GM21390 (cell line): ENCODE measurements at regions not wholly inside any gene's neighbourhood (a gene's known extent, or its start where the extent isn't known, plus 50 kb on each side); places are given as distances from the start of the nearest gene placed in this dataset.

Source experiments
- ATAC-seq: cut with Tn5 transposase; IDR thresholded peaks from one replicate; pipeline ENCODE4 v1.9.1; 2021; ENCODE audit not compliant: unreplicated experiment

DNA sequence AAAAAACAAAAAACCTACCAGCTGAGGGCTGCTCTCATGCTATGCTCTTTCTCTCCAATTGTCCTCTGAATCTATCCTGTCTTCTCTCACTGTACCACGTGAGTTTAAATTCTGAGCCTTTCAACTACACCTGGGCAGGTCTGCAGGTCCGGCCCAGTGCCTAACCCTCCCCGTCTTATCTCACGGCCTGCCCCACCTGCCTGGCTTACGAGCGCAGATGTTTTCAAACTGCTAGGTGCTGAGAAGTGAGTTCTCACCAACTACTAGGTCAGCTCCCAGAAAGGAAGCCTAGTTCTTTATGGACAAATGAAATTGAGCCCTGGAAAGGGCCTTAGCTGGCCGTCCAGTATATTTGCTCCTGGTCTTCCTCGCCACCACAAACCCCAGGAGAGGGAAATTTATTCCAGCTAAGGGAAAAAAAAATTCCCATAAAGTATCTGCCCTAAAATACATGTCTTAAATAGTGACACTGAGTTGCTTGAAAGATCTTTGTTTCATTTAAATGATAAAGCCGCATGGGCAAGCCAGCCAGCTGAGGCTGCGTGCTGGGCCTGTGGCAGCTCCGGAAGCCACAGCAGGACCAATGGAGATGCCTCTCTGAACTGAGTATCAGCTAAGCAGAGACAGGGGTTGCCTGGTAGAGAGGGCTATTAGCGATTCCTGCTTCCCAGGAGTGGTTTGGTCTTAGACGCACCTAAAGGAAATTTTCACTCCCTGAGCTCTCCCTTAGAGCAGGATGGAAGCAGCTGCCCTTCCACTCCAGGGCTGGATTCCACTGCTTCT is 92.5 kb upstream of the NCK2 start:
- ATAC-seq: no peak

GRCh38 chr2:105649534-105649933 is 95.2 kb upstream of the NCK2 start:
- ATAC-seq: no peak

- ATAC-seq: no peak
Observed at GRCh38 chr2:105647731-105648130, 97.0 kb upstream of the NCK2 start.

- no peak for ATAC-seq
Observed at GRCh38 chr2:105646774-105647076, 98.0 kb upstream of the NCK2 start.

- no peak for ATAC-seq
Observed at GRCh38 chr2:105645938-105646773, 98.6 kb upstream of the NCK2 start.

- ATAC-seq: no peak
Observed at GRCh38 chr2:105645031-105645937, 99.4 kb upstream of the NCK2 start.

- no peak for ATAC-seq
Observed at GRCh38 chr2:105644174-105644980, 100.3 kb upstream of the NCK2 start.

GRCh38 chr2:105643405-105644173 is 101.1 kb upstream of the NCK2 start:
- no peak for ATAC-seq

DNA sequence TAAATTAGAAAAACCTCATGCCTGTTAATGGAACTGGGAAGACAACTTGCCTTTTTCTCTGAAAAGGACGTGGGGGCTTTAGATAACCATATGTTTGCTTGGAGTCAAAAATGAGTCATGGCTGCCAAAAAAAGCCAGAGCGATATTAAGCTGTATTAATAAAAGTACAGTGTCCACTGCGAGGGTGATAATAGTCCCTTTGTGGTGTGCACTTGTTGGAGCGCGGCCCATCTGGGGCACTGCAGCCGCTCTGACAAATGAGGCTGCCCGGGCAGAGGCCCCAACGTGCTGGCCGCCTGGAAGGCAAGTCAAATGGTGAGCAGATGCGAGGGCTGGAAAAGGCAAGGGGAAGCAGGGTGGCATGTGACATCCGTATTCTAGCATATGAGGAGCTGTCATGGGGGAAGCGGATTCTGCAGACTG is 103.3 kb upstream of the NCK2 start:
- ATAC-seq: no peak

GRCh38 chr2:105640246-105640645 is 104.5 kb upstream of the NCK2 start:
- no peak for ATAC-seq

DNA sequence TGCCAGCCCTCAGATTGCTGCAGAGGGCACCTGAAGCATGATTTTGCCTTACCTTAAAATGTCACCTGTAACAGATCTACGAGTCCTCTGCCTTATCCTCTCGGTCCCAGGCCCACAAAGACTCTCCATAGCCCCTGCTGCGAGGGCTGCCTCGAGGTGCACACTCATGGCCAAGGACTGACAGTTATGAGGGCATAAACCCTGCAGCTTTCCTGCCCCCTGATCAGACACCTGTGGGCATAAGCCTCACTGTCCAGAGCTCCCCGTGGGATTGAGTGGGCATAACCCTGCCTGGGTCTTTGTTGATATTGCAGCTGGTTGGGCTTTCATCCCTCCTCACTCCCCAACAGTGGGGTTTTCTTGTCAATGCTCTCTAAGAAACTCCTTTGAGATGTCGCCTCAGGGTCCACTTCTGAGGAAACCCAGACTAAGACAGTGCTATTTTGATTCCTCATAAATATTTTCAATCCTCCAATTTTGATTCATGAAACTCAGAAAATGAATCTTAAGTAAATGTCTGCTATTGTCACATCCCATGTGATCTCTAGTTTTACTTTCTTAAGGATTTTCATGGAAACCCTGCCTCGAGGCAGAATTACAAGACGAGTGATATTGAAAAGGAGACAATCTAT is 108.5 kb upstream of the NCK2 start:
- ATAC-seq: no peak

DNA sequence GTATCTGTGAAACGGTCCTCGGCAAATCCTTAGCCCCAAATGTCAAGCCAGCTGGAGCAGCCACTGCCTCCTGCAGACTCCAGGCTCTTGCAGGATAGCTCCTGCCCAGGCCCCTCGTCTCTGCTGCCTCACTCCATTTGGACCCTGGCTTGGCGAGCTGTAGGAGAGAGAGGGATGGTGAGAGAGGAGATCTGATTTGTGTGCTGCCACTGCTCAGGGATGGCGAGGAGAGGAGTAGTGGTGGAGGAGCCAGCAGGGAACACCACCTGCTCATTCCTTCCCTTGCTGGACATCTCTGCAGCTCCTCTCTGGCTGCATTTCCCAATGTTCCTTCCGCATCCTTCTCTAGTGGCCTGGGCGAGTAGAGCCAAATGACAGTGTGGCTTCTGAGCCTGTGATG is 109.1 kb upstream of the NCK2 start:
- ATAC-seq: no peak

DNA sequence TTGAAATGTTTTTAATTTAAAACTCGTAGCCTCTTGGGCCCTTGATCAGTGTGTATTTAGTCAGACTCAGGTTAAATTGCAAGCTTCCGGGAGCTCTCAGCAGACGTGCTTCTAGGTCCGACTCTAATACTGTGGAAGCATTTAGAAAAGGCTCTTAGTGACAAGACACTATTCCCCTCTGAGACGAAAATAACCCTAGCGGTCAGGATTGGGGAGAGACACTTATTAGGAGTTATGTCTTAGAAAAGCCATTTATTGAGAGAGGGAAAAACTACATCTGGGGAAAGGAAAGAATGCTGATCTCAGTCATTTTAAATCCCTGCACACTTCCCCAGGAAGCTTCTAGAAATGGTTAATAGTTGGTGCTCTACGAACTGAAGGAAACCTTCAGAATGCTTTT is 110.5 kb upstream of the NCK2 start:
- ATAC-seq: no peak

GRCh38 chr2:105631922-105632321 is 112.8 kb upstream of the NCK2 start:
- no peak for ATAC-seq

DNA sequence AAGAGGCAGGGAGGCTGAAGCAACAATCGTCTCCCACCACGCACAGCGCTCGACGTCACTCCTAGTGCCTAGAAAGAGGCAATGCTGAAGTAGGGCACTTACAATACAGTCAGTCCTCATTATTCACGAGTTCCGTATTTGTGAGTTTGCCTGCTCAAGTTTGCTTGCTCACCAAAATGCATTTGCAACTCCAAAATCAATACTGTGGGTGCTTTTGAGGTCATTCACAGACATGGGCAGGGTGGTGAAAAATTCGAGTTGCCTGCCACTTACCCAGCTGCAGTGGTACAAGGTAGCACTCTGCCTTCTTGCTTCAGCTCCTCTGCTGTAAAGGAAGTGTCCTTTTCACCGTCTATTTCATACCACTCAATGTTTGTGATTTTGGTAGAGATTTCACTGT is 113.7 kb upstream of the NCK2 start:
- no peak for ATAC-seq

DNA sequence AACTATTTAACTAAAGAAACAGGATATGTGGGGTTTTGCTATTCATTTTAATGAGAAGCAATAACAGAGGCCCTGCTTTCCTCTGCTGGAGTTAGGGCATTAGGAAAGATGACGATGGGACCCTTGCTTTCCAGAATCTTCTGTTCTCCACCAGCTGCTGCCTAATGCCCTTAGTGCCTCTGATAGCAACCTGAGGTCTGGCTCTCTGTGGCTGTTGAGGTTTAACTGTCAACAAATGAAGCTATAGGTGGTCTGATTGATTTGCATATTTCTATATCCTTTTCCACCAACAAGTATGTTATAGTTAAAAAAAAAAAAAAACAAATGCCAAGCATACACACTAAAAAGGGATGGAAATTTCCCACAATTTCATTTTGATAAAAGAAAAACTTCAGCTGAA is 115.1 kb upstream of the NCK2 start:
- no peak for ATAC-seq

DNA sequence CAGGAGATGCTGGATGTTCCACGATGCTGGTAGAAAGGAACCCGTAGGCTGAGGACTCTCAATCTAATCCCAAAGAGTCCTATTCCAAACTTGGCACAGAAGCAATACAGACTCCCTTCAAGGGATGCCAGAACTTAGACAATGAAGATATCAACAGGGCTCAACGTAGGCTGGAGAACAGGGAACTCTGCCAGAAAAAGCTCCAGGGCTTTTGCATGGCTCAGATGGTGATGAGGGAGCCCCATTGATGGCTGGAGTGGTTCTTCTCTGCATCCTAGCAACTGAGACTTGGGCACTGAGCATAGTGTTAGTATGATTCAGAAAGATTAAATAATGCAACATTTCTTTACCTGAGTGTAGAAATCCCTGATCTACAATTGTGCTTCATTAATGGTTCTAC is 117.2 kb upstream of the NCK2 start:
- no peak for ATAC-seq

GRCh38 chr2:105626966-105627340 is 117.8 kb upstream of the NCK2 start:
- ATAC-seq: no peak

- ATAC-seq: no peak
Observed at GRCh38 chr2:105626212-105626965, 118.3 kb upstream of the NCK2 start.
